ENCODE measurements at regions not wholly inside any gene's neighbourhood (a gene's known extent, or its start where the extent isn't known, plus 50 kb on each side); places are given as distances from the start of the nearest gene placed in this dataset.

DNA sequence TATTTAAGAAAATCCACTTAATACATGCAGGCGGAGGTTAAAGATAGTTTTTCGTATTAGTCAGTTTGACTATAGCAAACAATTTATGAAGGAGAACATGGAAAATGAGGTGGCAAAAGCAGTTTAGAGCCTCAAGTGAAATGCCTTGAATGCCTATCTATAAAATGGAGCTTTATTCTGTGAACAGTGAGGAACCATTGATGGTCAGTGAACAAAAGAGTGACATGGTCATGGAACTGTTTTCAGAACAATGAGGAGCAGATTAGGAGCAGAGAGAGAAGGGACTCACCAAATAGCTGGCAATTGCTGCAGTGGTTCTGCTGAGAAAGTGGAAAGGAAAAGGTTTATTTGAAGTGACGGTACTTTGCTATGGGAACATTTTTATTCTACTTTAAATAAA, 299.8 kb downstream of the DUSP10 start:
- no peak overlapping the region for H3K4me3 ChIP-seq (ENCODE audit: low read length)
- TF ChIP-seq, protein P1, sequence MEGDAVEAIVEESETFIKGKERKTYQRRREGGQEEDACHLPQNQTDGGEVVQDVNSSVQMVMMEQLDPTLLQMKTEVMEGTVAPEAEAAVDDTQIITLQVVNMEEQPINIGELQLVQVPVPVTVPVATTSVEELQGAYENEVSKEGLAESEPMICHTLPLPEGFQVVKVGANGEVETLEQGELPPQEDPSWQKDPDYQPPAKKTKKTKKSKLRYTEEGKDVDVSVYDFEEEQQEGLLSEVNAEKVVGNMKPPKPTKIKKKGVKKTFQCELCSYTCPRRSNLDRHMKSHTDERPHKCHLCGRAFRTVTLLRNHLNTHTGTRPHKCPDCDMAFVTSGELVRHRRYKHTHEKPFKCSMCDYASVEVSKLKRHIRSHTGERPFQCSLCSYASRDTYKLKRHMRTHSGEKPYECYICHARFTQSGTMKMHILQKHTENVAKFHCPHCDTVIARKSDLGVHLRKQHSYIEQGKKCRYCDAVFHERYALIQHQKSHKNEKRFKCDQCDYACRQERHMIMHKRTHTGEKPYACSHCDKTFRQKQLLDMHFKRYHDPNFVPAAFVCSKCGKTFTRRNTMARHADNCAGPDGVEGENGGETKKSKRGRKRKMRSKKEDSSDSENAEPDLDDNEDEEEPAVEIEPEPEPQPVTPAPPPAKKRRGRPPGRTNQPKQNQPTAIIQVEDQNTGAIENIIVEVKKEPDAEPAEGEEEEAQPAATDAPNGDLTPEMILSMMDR (IDR thresholded peaks at IDR 0.05; ENCODE audit: insufficient read depth, low read depth, low read length, missing control alignments): no peak
- no peak for DNase-seq (ENCODE audit: low read depth)

DNA sequence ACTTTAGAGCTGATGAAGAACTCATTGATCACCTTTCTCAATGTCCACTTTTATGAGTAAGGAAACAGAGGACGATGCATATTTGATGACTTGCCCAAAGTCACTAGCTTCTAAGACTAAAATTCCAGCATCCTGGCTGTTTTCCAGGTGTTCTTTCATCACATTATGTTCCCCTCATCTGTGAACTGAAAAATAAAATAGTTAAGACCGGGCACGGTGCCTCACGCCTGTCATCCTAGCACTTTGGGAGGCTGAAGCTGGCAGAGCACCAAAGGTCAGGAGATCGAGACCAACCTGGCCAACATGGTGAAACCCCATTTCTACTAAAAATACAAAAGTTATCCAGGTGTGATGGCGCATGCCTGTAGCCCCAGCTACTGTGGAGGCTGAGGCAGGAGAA, 297.5 kb downstream of the DUSP10 start:
- TF ChIP-seq, protein P1 (IDR thresholded peaks at IDR 0.05; ENCODE audit: insufficient read depth, low read depth, low read length, missing control alignments): no peak
- DNase-seq (ENCODE audit: low read depth): no peak
- no peak overlapping the region for H3K4me3 ChIP-seq (ENCODE audit: low read length)

GRCh38 chr1:221448585-221449175, 293.2 kb downstream of the DUSP10 start:
- TF ChIP-seq, protein P1 (IDR thresholded peaks at IDR 0.05; ENCODE audit: insufficient read depth, low read depth, low read length, missing control alignments): no peak
- H3K4me3 ChIP-seq (ENCODE audit: low read length): no peak overlapping the region
- DNase-seq (ENCODE audit: low read depth): no peak

- H3K4me3 ChIP-seq (ENCODE audit: low read length): no peak overlapping the region
- no peak for DNase-seq (ENCODE audit: low read depth)
- TF ChIP-seq, protein P1 (IDR thresholded peaks at IDR 0.05; ENCODE audit: insufficient read depth, low read depth, low read length, missing control alignments): no peak
These were observed 292.7 kb downstream of the DUSP10 start for GRCh38 chr1:221449194-221449593.

- TF ChIP-seq, protein P1 (IDR thresholded peaks at IDR 0.05; ENCODE audit: insufficient read depth, low read depth, low read length, missing control alignments): no peak
- DNase-seq (ENCODE audit: low read depth): peak; percentile 60
- no peak overlapping the region for H3K4me3 ChIP-seq (ENCODE audit: low read length)
These were observed 292.0 kb downstream of the DUSP10 start for GRCh38 chr1:221449801-221450470.

GRCh38 chr1:221451741-221452140, 290.1 kb downstream of the DUSP10 start:
- DNase-seq (ENCODE audit: low read depth): peak; percentile 65
- no peak overlapping the region for H3K4me3 ChIP-seq (ENCODE audit: low read length)
- TF ChIP-seq, protein P1 (IDR thresholded peaks at IDR 0.05; ENCODE audit: insufficient read depth, low read depth, low read length, missing control alignments): no peak

DNA sequence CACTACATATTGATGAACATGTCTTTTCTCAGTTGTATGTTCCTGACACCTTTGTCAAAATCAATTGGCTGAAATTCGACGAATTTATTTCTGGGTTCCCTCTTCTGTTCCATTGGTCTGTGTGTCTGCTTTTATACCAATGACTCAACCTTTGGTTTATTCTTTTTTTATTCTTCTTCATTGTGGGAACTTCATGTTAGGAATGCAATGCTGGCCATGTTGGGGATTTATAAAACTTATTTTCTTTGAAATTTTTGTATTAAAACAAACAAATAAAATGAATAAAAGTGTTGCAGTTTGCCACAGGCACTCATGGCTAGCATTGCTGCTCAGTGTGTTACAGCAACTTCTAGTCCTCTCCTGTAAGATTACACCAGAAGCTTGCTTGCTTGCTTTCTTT, 287.8 kb downstream of the DUSP10 start:
- DNase-seq (ENCODE audit: low read depth): no peak
- TF ChIP-seq, protein P1 (IDR thresholded peaks at IDR 0.05; ENCODE audit: insufficient read depth, low read depth, low read length, missing control alignments): no peak
- H3K4me3 ChIP-seq (ENCODE audit: low read length): no peak overlapping the region
